Esophagus squamous epithelium (tissue), 4 donors: ENCODE measurements at regions not wholly inside any gene's neighbourhood (a gene's known extent, or its start where the extent isn't known, plus 50 kb on each side); places are given as distances from the start of the nearest gene placed in this dataset.

ENCODE experiments used
- POLR2A ChIP-seq, 4 donors: fragments of 450-650 bp; IDR thresholded peaks; one replicate each; pipeline ENCODE4 v1.6.1; 2017; ENCODE audit warnings: antibody characterized with exemption in 4 of 4, mild to moderate bottlenecking in 4 of 4, moderate library complexity in 3 of 4
- TF ChIP-seq, protein P1 (sequence below), 6 experiments: fragments of 450-650 bp in 4 of 6; fragments of 200-600 bp in 2 of 6; sonication (generic) in 2 of 6; IDR thresholded peaks; one replicate each; pipeline ENCODE4 v1.5.1; 2016 to 2019; ENCODE audit warnings: antibody characterized with exemption in 6 of 6, mild to moderate bottlenecking in 4 of 6, moderate library complexity in 4 of 6

DNA sequence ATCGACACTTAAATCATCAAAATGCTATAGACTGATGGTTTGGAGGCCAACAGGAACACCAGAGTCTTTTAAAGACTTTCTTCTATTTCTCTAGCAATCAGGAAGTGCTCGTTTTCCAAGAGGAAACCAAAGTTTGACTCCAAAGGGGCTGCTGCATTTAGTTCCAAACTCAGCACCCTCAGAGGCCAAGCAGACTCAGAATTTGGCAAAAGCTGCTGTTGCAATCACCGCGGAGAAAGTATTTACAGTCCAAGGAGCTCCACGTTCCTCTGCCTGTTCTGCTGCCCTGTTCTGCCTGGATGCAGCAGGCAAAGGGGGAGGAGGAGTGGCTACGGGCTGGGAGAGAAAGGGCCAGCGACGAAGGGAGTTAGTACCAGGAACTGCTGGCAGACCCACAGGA is 325.1 kb downstream of the BCL11B start:
- TF ChIP-seq, protein P1, sequence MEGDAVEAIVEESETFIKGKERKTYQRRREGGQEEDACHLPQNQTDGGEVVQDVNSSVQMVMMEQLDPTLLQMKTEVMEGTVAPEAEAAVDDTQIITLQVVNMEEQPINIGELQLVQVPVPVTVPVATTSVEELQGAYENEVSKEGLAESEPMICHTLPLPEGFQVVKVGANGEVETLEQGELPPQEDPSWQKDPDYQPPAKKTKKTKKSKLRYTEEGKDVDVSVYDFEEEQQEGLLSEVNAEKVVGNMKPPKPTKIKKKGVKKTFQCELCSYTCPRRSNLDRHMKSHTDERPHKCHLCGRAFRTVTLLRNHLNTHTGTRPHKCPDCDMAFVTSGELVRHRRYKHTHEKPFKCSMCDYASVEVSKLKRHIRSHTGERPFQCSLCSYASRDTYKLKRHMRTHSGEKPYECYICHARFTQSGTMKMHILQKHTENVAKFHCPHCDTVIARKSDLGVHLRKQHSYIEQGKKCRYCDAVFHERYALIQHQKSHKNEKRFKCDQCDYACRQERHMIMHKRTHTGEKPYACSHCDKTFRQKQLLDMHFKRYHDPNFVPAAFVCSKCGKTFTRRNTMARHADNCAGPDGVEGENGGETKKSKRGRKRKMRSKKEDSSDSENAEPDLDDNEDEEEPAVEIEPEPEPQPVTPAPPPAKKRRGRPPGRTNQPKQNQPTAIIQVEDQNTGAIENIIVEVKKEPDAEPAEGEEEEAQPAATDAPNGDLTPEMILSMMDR (IDR thresholded peaks at IDR 0.05) = no peak
- no peak for TF ChIP-seq POLR2A (IDR thresholded peaks at IDR 0.05)
